ENCODE measurements at regions not wholly inside any gene's neighbourhood (a gene's known extent, or its start where the extent isn't known, plus 50 kb on each side); places are given as distances from the start of the nearest gene placed in this dataset.
"Not testable (repeated sequence)": the region's sequence is repeated elsewhere in the genome, so short reads cannot be mapped to it uniquely, and the experiment has no call there.

DNA sequence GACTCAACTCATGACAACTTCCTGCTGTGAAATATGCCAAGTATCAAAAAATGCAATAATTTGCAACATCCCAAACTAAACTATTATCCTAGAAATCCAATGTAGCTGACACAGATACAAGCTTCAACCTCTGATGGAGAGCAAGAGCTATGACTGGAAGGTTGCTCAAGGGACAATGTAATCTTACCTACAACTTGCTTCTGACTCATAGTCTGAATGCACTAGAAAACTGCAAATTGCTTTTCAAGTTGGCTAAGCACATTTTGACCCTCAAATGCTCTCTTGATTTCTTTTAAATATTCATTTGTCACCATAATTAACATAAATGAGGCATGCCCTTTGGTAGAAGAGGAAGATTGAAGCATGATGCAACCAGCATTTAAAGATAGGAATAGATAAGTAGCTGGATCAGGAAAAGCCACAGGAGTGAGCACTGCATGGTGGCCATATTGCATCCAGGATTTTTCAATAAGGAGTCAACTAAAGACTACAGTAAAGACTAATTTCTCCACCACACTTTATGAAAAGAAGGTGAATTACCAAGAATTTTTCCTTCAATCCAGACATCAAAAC, 630.8 kb upstream of the GBE1 start:
- TF ChIP-seq CTCF (IDR thresholded peaks at IDR 0.05; ENCODE audit: borderline replicate concordance, insufficient read depth, low read depth, low read length): no peak
- no peak overlapping the region for H3K4me3 ChIP-seq (ENCODE audit: low read depth, low read length)

- no peak for TF ChIP-seq CTCF (IDR thresholded peaks at IDR 0.05; ENCODE audit: borderline replicate concordance, insufficient read depth, low read depth, low read length)
- H3K4me3 ChIP-seq (ENCODE audit: low read depth, low read length): no peak overlapping the region
These were observed 629.4 kb upstream of the GBE1 start for GRCh38 chr3:82390868-82391267.

DNA sequence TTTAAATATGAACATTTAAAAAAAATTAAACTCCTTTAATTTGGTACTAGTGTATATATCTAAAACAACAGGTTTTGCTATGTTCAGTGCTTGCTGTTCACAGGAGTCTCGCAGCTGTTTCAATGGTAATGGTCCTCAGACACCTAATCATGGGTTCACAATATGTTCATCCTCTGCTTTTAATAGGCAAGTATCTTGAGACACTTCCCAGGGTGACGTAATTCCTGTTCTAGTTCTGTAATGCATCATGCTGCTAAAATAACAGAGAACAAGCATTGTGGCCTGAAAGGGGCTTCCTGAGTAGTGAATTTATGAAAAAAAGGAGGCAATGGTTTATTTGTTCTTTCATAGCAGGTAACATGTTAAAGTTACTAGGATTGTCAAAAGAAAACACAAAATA, 625.2 kb upstream of the GBE1 start:
- no peak for TF ChIP-seq CTCF (IDR thresholded peaks at IDR 0.05; ENCODE audit: borderline replicate concordance, insufficient read depth, low read depth, low read length)
- no peak overlapping the region for H3K4me3 ChIP-seq (ENCODE audit: low read depth, low read length)

GRCh38 chr3:82384181-82384580, 622.7 kb upstream of the GBE1 start:
- H3K4me3 ChIP-seq (ENCODE audit: low read depth, low read length): no peak overlapping the region
- no peak for TF ChIP-seq CTCF (IDR thresholded peaks at IDR 0.05; ENCODE audit: borderline replicate concordance, insufficient read depth, low read depth, low read length)

DNA sequence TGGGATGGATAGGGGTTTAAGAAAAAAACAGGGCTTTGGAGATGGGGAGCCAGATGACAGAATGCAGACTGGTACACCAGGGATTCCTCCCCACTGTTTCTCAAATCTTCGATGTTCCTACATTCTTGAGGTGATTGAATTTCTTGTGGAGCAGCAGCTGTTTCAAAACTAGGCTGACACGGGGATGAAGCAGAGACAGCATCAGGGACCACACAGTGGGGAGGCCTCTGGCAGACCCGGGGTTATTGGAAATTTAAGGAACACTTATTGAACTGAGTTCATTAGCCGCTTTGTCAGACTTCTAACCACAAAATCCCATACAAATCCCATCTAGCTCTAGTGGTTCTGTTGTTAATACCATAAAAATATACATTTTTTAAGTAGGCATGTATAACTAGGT, 621.4 kb upstream of the GBE1 start:
- H3K4me3 ChIP-seq (ENCODE audit: low read depth, low read length): no peak overlapping the region
- TF ChIP-seq CTCF (IDR thresholded peaks at IDR 0.05; ENCODE audit: borderline replicate concordance, insufficient read depth, low read depth, low read length): no peak

GRCh38 chr3:82378392-82378791, 616.9 kb upstream of the GBE1 start:
- no peak for TF ChIP-seq CTCF (IDR thresholded peaks at IDR 0.05; ENCODE audit: borderline replicate concordance, insufficient read depth, low read depth, low read length)
- no peak overlapping the region for H3K4me3 ChIP-seq (ENCODE audit: low read depth, low read length)

- H3K4me3 ChIP-seq (ENCODE audit: low read depth, low read length): no peak overlapping the region
- no peak for TF ChIP-seq CTCF (IDR thresholded peaks at IDR 0.05; ENCODE audit: borderline replicate concordance, insufficient read depth, low read depth, low read length)
These were observed 615.4 kb upstream of the GBE1 start for GRCh38 chr3:82376883-82377282.

DNA sequence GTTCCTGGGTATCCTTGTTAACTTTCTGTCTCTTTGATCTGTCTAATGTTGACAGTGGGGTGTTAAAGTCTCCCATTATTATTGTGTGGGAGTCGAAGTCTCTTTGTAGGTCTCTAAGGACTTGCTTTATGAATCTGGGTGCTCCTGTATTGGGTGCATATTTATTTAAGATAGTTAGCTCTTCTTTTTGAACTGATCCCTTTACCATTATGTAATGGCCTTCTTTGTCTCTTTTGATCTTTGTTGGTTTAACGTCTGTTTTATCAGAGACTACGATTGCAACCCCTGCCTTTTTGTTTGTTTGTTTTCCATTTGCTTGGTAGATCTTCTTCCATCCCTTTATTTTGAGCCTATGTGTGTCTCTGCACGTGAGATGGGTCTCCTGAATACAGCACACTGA, 612.4 kb upstream of the GBE1 start:
- H3K4me3 ChIP-seq (ENCODE audit: low read depth, low read length): not testable (repeated sequence)

Data from GM12875 (cell line).